Lower leg skin (tissue), 4 donors: ENCODE measurements at regions not wholly inside any gene's neighbourhood (a gene's known extent, or its start where the extent isn't known, plus 50 kb on each side); places are given as distances from the start of the nearest gene placed in this dataset.

Experiments used
- DNase-seq, 2 donors: peaks; one replicate each; pipeline ENCODE4 v3.0.0-alpha.2; 2019; ENCODE audit warnings: low spot score in 2 of 2
- H3K4me3 ChIP-seq: fragments of 200-600 bp; sonication (generic); 2 replicates; pipeline ENCODE4 v1.5.1; 2017; ENCODE audit warnings: mild to moderate bottlenecking, low read depth; ENCODE audit not compliant: poor library complexity, severe bottlenecking
- POLR2A ChIP-seq, 2 donors: fragments of 450-650 bp; IDR thresholded peaks; one replicate each; pipeline ENCODE4 v1.6.1; 2016 to 2017; ENCODE audit warnings: antibody characterized with exemption in 2 of 2, mild to moderate bottlenecking in 1 of 2, moderate library complexity in 1 of 2
- WGBS, 2 donors: methylation state at CpG; one replicate each; pipeline ENCODE4 v1.1.5; 2018; 5-methylcytosine and 5-hydroxymethylcytosine counted together
- intact Hi-C: fragments of 100-400 bp; cut with DNase I; formaldehyde crosslinking; loops from one replicate; pipeline ENCODE4 v1.15.0; 2023; ENCODE audit warnings: low total_unique reads
- TF ChIP-seq, protein P1 (sequence below), 3 donors: fragments of 450-650 bp; IDR thresholded peaks; one replicate each; pipeline ENCODE4 v1.5.1; 2016; ENCODE audit warnings: antibody characterized with exemption in 3 of 3, mild to moderate bottlenecking in 3 of 3, moderate library complexity in 2 of 3

DNA sequence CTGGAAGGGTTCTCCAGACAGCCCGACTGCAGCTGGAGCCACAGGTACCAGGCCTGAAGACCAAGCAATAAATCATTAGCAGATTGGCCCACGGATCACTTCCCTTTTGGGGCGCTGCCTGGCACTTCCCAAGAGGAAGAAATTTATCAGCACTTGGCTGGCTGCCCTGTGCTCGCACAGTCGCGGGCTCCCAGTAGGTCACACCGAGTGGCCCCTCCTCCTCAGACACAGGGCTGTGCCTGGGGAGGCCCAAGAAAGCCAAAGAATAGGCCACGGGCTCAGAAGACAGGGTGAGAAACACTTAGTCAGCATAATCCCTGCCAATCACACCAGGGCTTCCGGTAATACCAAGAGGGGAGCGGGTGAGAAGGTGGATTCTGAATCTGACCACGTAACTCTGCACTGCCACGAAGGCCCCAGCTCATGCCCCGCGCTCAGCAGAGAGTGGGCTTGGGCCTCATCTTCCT is 115.7 kb upstream of the MSX2 start:
- peak; percentile 34 to 90 for DNase-seq
- TF ChIP-seq, protein P1, sequence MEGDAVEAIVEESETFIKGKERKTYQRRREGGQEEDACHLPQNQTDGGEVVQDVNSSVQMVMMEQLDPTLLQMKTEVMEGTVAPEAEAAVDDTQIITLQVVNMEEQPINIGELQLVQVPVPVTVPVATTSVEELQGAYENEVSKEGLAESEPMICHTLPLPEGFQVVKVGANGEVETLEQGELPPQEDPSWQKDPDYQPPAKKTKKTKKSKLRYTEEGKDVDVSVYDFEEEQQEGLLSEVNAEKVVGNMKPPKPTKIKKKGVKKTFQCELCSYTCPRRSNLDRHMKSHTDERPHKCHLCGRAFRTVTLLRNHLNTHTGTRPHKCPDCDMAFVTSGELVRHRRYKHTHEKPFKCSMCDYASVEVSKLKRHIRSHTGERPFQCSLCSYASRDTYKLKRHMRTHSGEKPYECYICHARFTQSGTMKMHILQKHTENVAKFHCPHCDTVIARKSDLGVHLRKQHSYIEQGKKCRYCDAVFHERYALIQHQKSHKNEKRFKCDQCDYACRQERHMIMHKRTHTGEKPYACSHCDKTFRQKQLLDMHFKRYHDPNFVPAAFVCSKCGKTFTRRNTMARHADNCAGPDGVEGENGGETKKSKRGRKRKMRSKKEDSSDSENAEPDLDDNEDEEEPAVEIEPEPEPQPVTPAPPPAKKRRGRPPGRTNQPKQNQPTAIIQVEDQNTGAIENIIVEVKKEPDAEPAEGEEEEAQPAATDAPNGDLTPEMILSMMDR (IDR thresholded peaks at IDR 0.05): no peak
- TF ChIP-seq POLR2A (IDR thresholded peaks at IDR 0.05): no peak
- intact Hi-C loops: no loop called here
- WGBS, 2 donors: 5 to 21% methylated on average over 14 of the region's 14 CpGs
- no peak overlapping the region for H3K4me3 ChIP-seq

DNA sequence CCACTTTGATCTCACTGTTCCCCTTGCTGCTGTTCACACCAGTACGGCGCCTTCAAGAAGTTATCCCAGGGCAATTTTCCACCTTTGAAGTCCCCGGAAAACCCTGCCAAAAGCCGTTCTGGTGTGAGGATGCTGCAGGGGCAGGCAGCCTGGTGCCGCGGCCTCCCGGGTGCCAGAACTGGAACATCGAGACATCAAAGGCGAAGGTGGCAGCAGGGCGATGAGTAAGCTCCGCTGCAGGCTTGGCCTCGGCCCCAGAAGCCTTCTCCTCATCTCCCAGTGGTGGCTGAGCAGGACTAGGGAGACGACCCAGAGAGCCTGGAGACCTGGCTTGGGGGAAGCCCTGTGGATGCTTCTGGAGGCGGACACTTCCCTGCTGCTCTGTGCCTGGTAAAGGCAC is 115.3 kb upstream of the MSX2 start:
- TF ChIP-seq, protein P1 (IDR thresholded peaks at IDR 0.05): no peak
- no peak for TF ChIP-seq POLR2A (IDR thresholded peaks at IDR 0.05)
- WGBS, 2 donors: 35 to 44% methylated on average over 14 of the region's 14 CpGs
- no peak overlapping the region for H3K4me3 ChIP-seq
- DNase-seq: peak in 1 of 2 donors; percentile 22
- intact Hi-C loops: no loop called here

DNA sequence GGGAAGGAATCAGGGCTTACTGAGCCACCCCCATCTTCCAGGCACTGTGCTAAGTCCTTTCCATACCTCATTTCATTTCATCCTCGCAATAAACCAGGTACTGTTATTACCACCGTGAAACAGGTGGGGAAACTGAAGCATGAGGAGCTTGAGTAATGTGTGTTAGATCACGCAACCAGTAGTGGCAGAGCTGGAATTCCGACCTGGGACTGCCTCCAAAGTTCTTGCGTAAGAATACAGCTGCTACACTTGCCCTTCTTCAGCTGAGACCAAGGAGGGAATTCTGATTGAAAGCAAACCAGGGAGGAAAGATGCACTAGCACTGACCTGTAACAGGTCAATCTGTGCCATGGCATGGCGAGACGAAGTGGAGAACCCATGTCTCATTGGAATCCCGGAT is 113.4 kb upstream of the MSX2 start:
- no peak overlapping the region for H3K4me3 ChIP-seq
- WGBS, 2 donors: 38 to 50% methylated on average over 8 of the region's 8 CpGs
- TF ChIP-seq POLR2A (IDR thresholded peaks at IDR 0.05): no peak
- TF ChIP-seq, protein P1 (IDR thresholded peaks at IDR 0.05): no peak
- intact Hi-C loops: no loop called here
- DNase-seq: peak in 1 of 2 donors; percentile 47

DNA sequence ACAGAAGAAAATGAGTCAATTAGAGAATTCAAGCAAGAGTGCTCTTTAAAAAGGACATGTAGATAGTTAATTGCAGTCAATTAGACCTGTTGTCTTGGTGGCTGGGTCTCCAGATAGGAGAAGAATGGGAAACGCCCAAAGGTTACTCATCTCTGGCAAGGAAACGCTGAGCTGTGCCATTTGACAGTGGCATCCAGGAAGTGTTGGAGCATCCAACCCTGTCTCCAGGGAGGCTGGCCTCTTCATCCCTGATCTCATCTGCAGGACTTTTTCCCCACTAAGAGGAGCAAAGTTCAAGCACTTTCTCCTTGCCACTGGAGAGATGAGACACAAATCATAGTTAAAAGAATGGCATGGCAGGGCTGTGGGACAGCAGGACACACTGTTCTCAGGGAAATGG is 111.7 kb upstream of the MSX2 start:
- WGBS, 2 donors: 23 to 29% methylated on average over 2 of the region's 2 CpGs
- TF ChIP-seq, protein P1 (IDR thresholded peaks at IDR 0.05): no peak
- no peak for TF ChIP-seq POLR2A (IDR thresholded peaks at IDR 0.05)
- H3K4me3 ChIP-seq: no peak overlapping the region
- no peak for DNase-seq
- intact Hi-C loops: no loop called here

DNA sequence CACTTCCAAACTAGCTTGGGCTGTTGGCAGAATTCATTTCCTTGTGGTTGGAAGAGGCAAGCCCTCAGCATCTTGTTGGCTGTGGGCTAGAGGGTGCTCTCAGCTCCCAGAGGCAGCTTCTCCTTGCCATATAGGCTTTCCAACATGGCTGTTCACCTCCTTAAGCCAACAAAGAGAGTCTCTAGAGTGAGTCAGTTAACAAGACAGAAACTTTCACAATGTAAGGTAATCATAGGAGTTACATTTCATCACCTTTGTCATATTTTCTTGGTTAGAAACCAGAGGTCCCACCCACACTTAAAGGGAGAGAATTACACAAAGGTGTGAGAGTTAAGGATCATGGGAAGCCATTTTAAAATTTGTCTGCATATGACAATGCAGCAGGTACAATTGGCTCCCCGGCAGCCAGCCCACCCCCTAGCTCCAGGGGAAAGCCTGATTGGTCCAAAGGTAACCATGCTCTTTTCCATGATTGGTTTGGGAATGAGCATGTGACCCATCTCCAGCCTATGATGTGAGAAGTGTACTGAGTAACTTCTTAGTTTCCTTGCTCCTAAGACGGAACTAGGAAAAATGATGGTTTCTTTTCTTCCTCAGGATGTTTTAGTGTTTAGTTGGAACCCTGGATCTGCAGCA is 109.8 kb upstream of the MSX2 start:
- DNase-seq: no peak
- no peak for TF ChIP-seq POLR2A (IDR thresholded peaks at IDR 0.05)
- TF ChIP-seq, protein P1 (IDR thresholded peaks at IDR 0.05): no peak
- intact Hi-C loops: no loop called here
- 94 to 96% methylated on average over 2 of the region's 2 CpGs for WGBS, 2 donors
- H3K4me3 ChIP-seq: no peak overlapping the region

DNA sequence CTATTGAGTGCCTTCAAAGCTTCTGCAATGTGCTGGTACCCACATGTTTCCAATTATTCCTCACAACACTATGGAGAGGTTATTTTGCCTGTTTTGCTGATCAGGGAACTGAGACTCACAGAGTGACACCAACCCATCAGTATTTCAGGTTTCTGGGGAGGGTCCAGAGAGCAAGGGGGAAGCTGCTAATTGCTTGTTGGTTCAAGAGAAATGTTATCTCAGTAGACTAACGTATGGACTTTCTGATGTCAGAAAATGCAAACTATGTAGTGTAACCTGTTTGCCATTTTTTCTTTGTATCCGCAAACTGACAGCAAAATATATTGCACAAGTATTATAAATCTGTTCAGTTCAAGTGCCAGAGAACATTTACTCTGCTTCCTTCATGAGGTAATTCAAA is 108.3 kb upstream of the MSX2 start:
- WGBS, 2 donors: 29 to 33% methylated on average over 2 of the region's 2 CpGs
- no peak for DNase-seq
- intact Hi-C loops: no loop called here
- H3K4me3 ChIP-seq: no peak overlapping the region
- TF ChIP-seq, protein P1 (IDR thresholded peaks at IDR 0.05): no peak
- no peak for TF ChIP-seq POLR2A (IDR thresholded peaks at IDR 0.05)
